ENCODE measurements at regions not wholly inside any gene's neighbourhood (a gene's known extent, or its start where the extent isn't known, plus 50 kb on each side); places are given as distances from the start of the nearest gene placed in this dataset.

- H2AFZ ChIP-seq (ENCODE audit: low read depth) = no peak overlapping the region
Observed at GRCh38 chr9:108056084-108056804, 566.7 kb upstream of the KLF4 start.

GRCh38 chr9:108054131-108054630, 564.6 kb upstream of the KLF4 start:
- H3K9ac ChIP-seq = no peak overlapping the region
- H3K4me2 ChIP-seq = no peak overlapping the region
- H3K4me3 ChIP-seq (IDR thresholded peaks at IDR 0.05; ENCODE audit: insufficient read depth, low read depth, low read length) = no peak overlapping the region
- H3K36me3 ChIP-seq (ENCODE audit: insufficient read depth) = no peaks in the 10 kb centered on the region
- H2AFZ ChIP-seq (ENCODE audit: low read depth) = no peak overlapping the region
- no peak overlapping the region for H3K27ac ChIP-seq
- no peaks in the 10 kb centered on the region for H3K79me2 ChIP-seq (ENCODE audit: insufficient read depth, low read depth)
- no peaks in the 10 kb centered on the region for H3K27me3 ChIP-seq (ENCODE audit: insufficient read depth, low read depth)
- peaks cover 4% of the 10 kb centered on the region for H3K4me1 ChIP-seq (ENCODE audit: low read depth, poor library complexity, severe bottlenecking)
- no peak for TF ChIP-seq CTCF (conservative IDR thresholded peaks at IDR 0.05; ENCODE audit: low read depth, low read length)
- H4K20me1 ChIP-seq (ENCODE audit: insufficient read depth) = no peaks in the 10 kb centered on the region

More at GRCh38 chr9:108056084-108056804, 566.7 kb upstream of the KLF4 start:
- no peak overlapping the region for H3K27ac ChIP-seq
- no peak for TF ChIP-seq CTCF (conservative IDR thresholded peaks at IDR 0.05; ENCODE audit: low read depth, low read length)
- H3K9ac ChIP-seq = no peak overlapping the region
- no peaks in the 10 kb centered on the region for H3K27me3 ChIP-seq (ENCODE audit: insufficient read depth, low read depth)
- peaks cover 8% of the 10 kb centered on the region for H3K4me1 ChIP-seq (ENCODE audit: low read depth, poor library complexity, severe bottlenecking)
- no peak overlapping the region for H3K4me2 ChIP-seq
- H3K36me3 ChIP-seq (ENCODE audit: insufficient read depth) = no peaks in the 10 kb centered on the region
- H4K20me1 ChIP-seq (ENCODE audit: insufficient read depth) = no peaks in the 10 kb centered on the region
- H3K79me2 ChIP-seq (ENCODE audit: insufficient read depth, low read depth) = no peaks in the 10 kb centered on the region
- no peak overlapping the region for H3K4me3 ChIP-seq (IDR thresholded peaks at IDR 0.05; ENCODE audit: insufficient read depth, low read depth, low read length)

- no peak overlapping the region for H3K9ac ChIP-seq
- H2AFZ ChIP-seq (ENCODE audit: low read depth) = no peak overlapping the region
- TF ChIP-seq CTCF (conservative IDR thresholded peaks at IDR 0.05; ENCODE audit: low read depth, low read length) = no peak
- H3K4me2 ChIP-seq = no peak overlapping the region
- H3K79me2 ChIP-seq (ENCODE audit: insufficient read depth, low read depth) = no peaks in the 10 kb centered on the region
- H3K27ac ChIP-seq = no peak overlapping the region
- no peaks in the 10 kb centered on the region for H4K20me1 ChIP-seq (ENCODE audit: insufficient read depth)
- no peak overlapping the region for H3K4me3 ChIP-seq (IDR thresholded peaks at IDR 0.05; ENCODE audit: insufficient read depth, low read depth, low read length)
- H3K27me3 ChIP-seq (ENCODE audit: insufficient read depth, low read depth) = no peaks in the 10 kb centered on the region
- no peaks in the 10 kb centered on the region for H3K4me1 ChIP-seq (ENCODE audit: low read depth, poor library complexity, severe bottlenecking)
- H3K36me3 ChIP-seq (ENCODE audit: insufficient read depth) = no peaks in the 10 kb centered on the region
Observed at GRCh38 chr9:108053555-108054061, 564.0 kb upstream of the KLF4 start.

- Histone ChIP-seq H3K4me1 (ENCODE audit: low read depth, poor library complexity, severe bottlenecking) (no peaks in the 10 kb centered on the region), H3K4me2 (no peak overlapping the region), H3K4me3 (IDR thresholded peaks at IDR 0.05; ENCODE audit: insufficient read depth, low read depth, low read length) (no peak overlapping the region), H3K79me2 (ENCODE audit: insufficient read depth, low read depth) (no peaks in the 10 kb centered on the region), H2AFZ (ENCODE audit: low read depth) (no peak overlapping the region), H3K9ac (no peak overlapping the region), H3K27me3 (ENCODE audit: insufficient read depth, low read depth) (no peaks in the 10 kb centered on the region), H3K27ac (no peak overlapping the region), H4K20me1 (ENCODE audit: insufficient read depth) (no peaks in the 10 kb centered on the region), H3K36me3 (ENCODE audit: insufficient read depth) (no peaks in the 10 kb centered on the region)
- TF ChIP-seq CTCF (conservative IDR thresholded peaks at IDR 0.05; ENCODE audit: low read depth, low read length) = no peak
Observed at GRCh38 chr9:108052431-108053080, 563.0 kb upstream of the KLF4 start.

Data from KMS-11 (cell line).